GM19372 (cell line): ENCODE measurements at regions not wholly inside any gene's neighbourhood (a gene's known extent, or its start where the extent isn't known, plus 50 kb on each side); places are given as distances from the start of the nearest gene placed in this dataset.
"Not testable (repeated sequence)": the region's sequence is repeated elsewhere in the genome, so short reads cannot be mapped to it uniquely, and the experiment has no call there.

Source experiments
- ATAC-seq: cut with Tn5 transposase; IDR thresholded peaks from one replicate; pipeline ENCODE4 v1.9.1; 2021; ENCODE audit warnings: mild to moderate bottlenecking, low read depth, moderate library complexity; ENCODE audit not compliant: unreplicated experiment

DNA sequence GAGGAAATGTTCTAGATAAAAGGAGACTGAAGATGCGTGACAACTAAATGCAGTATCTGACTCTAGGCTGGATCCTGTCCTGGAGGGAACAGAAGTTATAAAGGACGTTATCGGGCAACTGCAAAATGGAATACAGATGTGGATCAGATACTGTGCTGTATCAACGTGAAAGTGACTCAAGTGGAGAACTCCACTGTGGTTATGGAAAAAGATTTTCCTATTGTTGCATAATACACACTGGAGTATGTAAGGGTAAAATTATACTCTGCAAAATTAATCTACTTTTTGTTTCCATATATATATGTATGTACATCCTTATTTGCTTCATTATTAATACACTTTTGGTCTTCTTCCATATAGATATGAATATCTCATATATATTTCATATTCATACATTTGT, 654.0 kb downstream of the QKI start:
- ATAC-seq: no peak

DNA sequence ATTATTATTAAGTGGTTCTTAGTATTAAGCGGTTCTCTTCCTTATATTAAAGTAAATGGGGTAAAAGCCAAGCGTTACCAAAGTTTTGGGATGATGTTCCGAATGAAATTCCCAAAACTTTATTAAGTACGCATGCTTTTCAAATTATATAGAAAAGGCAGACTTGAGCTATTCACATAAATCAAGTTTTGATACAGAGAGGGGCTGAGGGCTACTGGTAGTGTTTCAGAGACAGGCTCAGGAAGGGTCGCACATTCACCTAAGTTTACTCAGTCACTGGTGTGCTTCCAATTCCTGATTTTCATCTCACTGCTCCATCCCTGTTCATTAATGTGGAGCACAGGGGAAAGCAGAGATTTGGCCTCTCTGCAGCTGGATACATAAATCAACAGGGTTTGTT, 652.2 kb downstream of the QKI start:
- ATAC-seq: no peak

GRCh38 chr6:164066335-164066734, 651.8 kb downstream of the QKI start:
- ATAC-seq: no peak

GRCh38 chr6:164063346-164063745, 648.8 kb downstream of the QKI start:
- ATAC-seq: no peak

DNA sequence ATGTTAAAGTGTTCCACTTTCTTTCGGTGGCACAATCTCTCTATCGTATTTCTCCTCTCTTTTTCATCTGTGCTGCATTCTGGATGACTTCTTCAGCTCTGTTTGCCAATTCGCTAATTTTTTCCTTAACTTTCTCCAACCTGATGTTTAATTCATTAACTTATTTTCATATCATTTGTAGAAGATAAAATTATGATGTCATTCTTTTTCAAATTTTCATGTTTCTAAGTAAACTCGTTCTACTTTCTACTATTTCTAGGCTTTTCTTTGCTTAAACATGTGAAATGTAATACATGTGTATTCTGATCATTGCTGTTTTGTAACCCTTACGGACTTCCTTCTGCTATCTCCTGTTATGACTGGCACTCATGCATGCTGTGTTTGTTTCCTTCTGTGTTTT, 648.4 kb downstream of the QKI start:
- ATAC-seq: no peak

DNA sequence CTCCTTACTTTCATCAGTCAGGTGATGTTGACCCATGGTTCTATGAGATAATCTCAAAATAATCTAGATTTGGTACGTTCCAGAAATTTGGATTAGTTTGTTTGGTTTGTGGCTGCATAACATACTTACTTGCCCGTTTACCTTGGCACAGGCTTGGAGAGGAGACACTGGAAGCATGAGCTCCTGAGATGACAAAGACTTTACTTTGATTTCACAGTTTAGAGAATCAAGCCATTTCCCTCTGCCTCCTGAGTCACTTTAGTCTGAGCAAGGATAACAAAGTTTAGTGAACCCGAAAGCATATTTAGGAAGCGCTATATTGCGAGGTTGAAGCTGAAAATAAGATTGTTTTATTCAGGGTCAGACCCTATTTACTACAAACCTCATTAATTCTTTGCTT, 643.4 kb downstream of the QKI start:
- ATAC-seq: no peak

GRCh38 chr6:164051427-164051826, 636.9 kb downstream of the QKI start:
- ATAC-seq: no peak

- ATAC-seq: no peak
Observed at GRCh38 chr6:164049517-164049988, 635.0 kb downstream of the QKI start.

DNA sequence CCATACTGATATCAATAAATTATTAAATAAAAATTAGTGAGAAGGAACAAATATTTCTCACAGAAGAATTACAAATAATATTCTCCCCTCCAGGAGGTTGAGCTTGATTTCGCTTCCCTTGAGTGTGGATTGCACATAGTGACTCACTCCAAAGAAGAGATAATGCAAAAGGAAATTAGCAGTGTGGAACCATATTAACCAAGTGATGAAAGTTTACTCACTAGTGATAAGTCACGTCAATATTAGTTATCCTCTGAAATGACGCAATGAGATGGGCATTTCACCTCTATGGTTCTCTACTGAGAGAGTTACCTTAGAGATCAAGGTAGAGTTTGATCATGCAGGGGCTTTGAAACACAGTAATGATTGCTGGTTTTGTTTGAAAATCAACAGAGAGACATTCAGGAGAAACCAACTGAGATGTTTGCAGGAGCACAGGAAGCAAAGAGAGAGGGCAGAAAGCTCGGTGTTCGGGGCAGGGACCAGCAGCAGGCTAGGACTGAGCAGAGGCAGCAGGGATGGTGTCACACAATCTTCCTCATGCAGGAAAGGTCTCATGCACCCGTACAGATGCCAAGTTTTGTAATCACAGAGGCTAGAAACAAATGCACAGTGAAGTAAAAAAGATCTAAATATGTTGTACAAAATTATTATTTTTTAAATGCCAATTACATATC, 634.5 kb downstream of the QKI start:
- no peak for ATAC-seq

- no peak for ATAC-seq
Observed at GRCh38 chr6:164045082-164045481, 630.6 kb downstream of the QKI start.

DNA sequence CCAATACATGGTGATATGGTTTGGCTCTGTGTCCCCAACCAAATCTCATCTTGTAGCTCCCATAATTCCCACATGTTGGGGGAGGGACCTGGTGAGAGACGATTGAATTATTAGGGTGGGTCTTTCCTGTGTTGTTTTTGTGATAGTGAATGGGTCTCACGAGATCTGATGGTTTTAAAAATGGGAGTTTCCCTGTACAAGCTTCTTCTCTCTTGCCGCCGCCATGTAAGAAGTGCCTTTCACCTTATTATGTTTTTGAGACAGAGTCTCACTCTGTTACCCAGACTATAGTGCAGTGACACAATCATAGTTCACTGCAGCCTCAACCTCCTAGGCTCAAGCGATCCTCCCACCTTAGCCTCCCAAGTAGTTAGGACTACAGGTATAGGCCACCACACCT, 629.1 kb downstream of the QKI start:
- ATAC-seq: not testable (repeated sequence)

DNA sequence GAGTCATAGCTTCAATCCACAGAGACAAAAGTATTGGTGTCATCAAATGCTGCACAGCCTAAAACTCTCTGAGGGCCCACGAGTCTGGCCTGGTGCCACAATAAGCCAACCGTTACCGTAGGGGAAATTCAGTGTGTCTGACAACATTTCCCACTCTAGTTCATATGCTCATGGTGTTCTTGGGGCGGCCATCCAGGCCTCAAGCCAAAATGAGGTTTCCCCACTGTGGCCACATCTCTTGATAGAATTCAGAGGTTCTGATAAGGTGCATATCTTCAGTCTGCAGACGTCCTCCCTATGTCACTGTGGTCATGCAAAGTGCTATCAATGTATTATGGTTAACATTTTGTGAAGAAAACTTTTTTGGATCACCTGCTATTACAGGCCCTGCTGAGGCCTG, 627.7 kb downstream of the QKI start:
- ATAC-seq: no peak

GRCh38 chr6:164040994-164041393, 626.5 kb downstream of the QKI start:
- ATAC-seq: no peak

GRCh38 chr6:164039954-164040375, 625.4 kb downstream of the QKI start:
- peak; percentile 96 for ATAC-seq

DNA sequence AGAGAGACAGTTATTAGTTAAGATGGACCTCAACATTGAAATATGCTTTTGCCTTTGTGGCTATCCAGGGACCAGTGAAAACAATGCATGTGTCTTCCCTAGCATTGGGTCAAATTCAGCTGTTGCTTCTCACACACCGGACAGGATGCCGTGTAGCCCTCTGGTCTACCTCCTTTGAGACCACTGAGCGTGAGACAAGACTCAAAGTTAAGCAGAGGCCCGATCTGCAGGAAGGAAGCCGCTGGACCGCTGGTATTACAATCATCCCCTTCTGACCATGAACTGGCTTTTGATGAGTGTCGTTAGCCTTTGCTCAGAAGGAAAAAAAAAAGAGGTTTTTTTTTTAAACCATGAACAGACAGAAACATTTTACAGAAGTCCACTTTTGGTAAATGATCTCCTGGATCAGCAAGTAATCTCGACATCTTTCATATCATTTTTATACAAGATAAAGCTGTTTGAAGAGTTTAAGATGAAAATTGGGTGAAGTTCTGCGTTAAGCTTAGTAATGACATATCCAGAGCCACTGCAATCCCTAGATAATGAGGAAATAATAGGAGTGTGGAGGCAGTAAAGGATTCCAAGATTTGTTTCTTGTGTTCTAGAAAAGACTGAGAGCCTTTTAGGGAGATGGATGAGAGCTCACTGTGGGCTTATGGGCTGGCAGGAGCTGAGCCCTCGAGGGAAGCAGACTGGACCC, 622.8 kb downstream of the QKI start:
- ATAC-seq: no peak

DNA sequence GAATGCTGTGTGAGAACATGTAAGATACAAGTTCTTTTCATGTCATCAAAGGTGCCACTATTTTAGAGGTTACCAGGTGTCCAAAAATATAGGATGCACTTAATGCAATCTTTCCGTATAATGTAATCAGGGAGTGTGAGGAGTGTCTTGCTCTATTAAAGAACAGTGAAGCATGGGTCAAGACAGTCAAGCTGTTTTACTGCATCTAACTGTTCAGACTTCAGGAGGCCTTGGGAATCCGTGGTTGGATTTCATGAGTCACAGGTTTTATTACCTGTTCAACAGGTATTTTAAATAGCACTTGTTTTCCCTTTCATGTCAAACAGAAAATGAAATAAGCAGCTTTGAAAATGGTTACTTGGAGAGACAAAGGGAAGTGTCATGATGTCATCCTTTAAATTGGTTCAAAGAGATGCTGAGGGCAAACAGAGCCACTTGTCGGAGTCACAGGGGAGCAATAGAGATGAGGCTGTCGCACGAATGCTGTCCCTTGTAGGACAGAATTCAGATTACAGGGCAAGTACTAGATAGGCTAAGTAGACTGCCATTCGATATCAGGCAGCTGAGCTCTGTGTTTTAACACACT, 621.5 kb downstream of the QKI start:
- ATAC-seq: no peak

GRCh38 chr6:164034602-164035140, 620.2 kb downstream of the QKI start:
- no peak for ATAC-seq

GRCh38 chr6:164025180-164025579, 610.7 kb downstream of the QKI start:
- no peak for ATAC-seq

GRCh38 chr6:164023535-164023934, 609.0 kb downstream of the QKI start:
- no peak for ATAC-seq

GRCh38 chr6:164022632-164023031, 608.1 kb downstream of the QKI start:
- no peak for ATAC-seq

- ATAC-seq: no peak
Observed at GRCh38 chr6:164021589-164022250, 607.2 kb downstream of the QKI start.
